GM12878 (cell line): ENCODE measurements at regions not wholly inside any gene's neighbourhood (a gene's known extent, or its start where the extent isn't known, plus 50 kb on each side); places are given as distances from the start of the nearest gene placed in this dataset.

Experiments
- ATAC-seq: fragments of 200-7000 bp; cut with Tn5 transposase; 3 replicates; pipeline ENCODE4 v1.9.1; 2020; ENCODE audit warnings: mild to moderate bottlenecking, moderate library complexity
- BruUV-seq: library from RNA; stranded (reverse); fragments of 400-500 nt; replicated peaks from 2 replicates; lab custom pipeline; 2021; lab: Mats Ljungman, UMichigan
- CTCF ChIA-PET: fragments of 300-600 bp; sonication (Branson Sonifier 250); formaldehyde crosslinking; extraction: SDS; loops from one replicate; lab custom pipeline; 2021; ENCODE audit warnings: inconsistent platforms; lab: Yijun Ruan, JAX
- POLR2A ChIA-PET: fragments of 350-600 bp; formaldehyde crosslinking; extraction: SDS; loops from one replicate; lab custom pipeline; 2021; ENCODE audit warnings: inconsistent platforms; lab: Charles Lee
- RAD21 ChIA-PET: fragments of 300-600 bp; sonication (Branson Sonifier 250); formaldehyde crosslinking; loops from one replicate; lab custom pipeline; 2023; ENCODE audit warnings: antibody characterized with exemption; ENCODE audit not compliant: unreplicated experiment; lab: Charles Lee
- SMC1A ChIA-PET: fragments of 300-600 bp; sonication (Branson Sonifier 250); formaldehyde crosslinking; loops from one replicate; lab custom pipeline; 2023; ENCODE audit not compliant: unreplicated experiment, uncharacterized antibody; lab: Charles Lee
- DNase-seq: peaks from one replicate; pipeline ENCODE4 v3.0.0-alpha.2; 2011; ENCODE audit warnings: low read depth, low spot score
- FAIRE-seq: peaks from 3 replicates; lab custom pipeline; 2011; peaks lifted over from hg19 to GRCh38; lab: Jason Lieb, UNC
- H2AFZ ChIP-seq: 2 replicates; pipeline ENCODE4 v1.6.0; 2011; ENCODE audit warnings: low read depth, low read length, control low read depth; ENCODE audit not compliant: control insufficient read depth
- H3K27ac ChIP-seq: 2 replicates; pipeline ENCODE4 v1.5.1; 2011; ENCODE audit warnings: control low read depth; ENCODE audit not compliant: control insufficient read depth, insufficient read depth
- H3K27me3 ChIP-seq, 2 experiments: replicated peaks in 1 of 2; 2 replicates each; pipeline versions ENCODE4 v1.6.0 to v1.6.1; 2011; ENCODE audit warnings: low read length in 1 of 2; ENCODE audit not compliant: control insufficient read depth in 2 of 2, insufficient read depth in 2 of 2
- H3K36me3 ChIP-seq, 2 experiments: 2 replicates each; pipeline ENCODE4 v1.5.1; 2011; ENCODE audit warnings: low read length in 1 of 2; ENCODE audit not compliant: control insufficient read depth in 2 of 2, insufficient read depth in 2 of 2
- H3K4me1 ChIP-seq: 2 replicates; pipeline ENCODE4 v1.6.1; 2011; ENCODE audit warnings: mild to moderate bottlenecking, low read length, moderate library complexity, mixed read lengths; ENCODE audit not compliant: control insufficient read depth, insufficient read depth
- H3K4me2 ChIP-seq: 2 replicates; pipeline ENCODE4 v1.6.0; 2011; ENCODE audit warnings: control low read depth; ENCODE audit not compliant: control insufficient read depth, insufficient read depth
- H3K4me3 ChIP-seq: fragments of 200-600 bp; sonication (generic); 2 replicates; pipeline ENCODE4 v1.5.1; 2016
- H3K79me2 ChIP-seq: 2 replicates; pipeline ENCODE4 v1.6.0; 2011; ENCODE audit warnings: low read length; ENCODE audit not compliant: control insufficient read depth, insufficient read depth
- H3K9ac ChIP-seq: 2 replicates; pipeline ENCODE4 v1.8.0; 2011; ENCODE audit warnings: low read length, control low read depth, mixed read lengths; ENCODE audit not compliant: control insufficient read depth, insufficient read depth
- H3K9me3 ChIP-seq: replicated peaks from 3 replicates; pipeline ENCODE4 v1.5.1; 2011; ENCODE audit warnings: mild to moderate bottlenecking, low read length; ENCODE audit not compliant: control insufficient read depth, insufficient read depth
- H4K20me1 ChIP-seq: 2 replicates; pipeline ENCODE4 v1.6.0; 2011; ENCODE audit not compliant: control insufficient read depth, insufficient read depth
- ATF7 ChIP-seq: fragments of 450-650 bp; IDR thresholded peaks from 2 replicates; pipeline ENCODE4 v1.6.1; 2016; ENCODE audit warnings: low read depth, mild to moderate bottlenecking
- DPF2 ChIP-seq: fragments of 450-650 bp; IDR thresholded peaks from 2 replicates; pipeline ENCODE4 v1.6.1; 2017; ENCODE audit warnings: mild to moderate bottlenecking
- IKZF2 ChIP-seq, 2 experiments: fragments of 450-650 bp; IDR thresholded peaks; 2 replicates each; pipeline ENCODE4 v1.6.1; 2017; ENCODE audit warnings: mild to moderate bottlenecking in 2 of 2, moderate library complexity in 2 of 2
- JUND ChIP-seq: IDR thresholded peaks from 2 replicates; pipeline ENCODE4 v1.6.1; 2012; ENCODE audit warnings: low read depth, mild to moderate bottlenecking, low read length, improper control_type of control experiment, moderate library complexity
- MYC ChIP-seq: IDR thresholded peaks from 2 replicates; pipeline ENCODE4 v1.6.1; 2011; ENCODE audit warnings: mild to moderate bottlenecking, low read length, moderate library complexity, inconsistent platforms; ENCODE audit not compliant: insufficient read depth, insufficient replicate concordance, insufficient read length, severe bottlenecking
- NFYA ChIP-seq: IDR thresholded peaks from 2 replicates; pipeline ENCODE4 v1.6.1; 2011; ENCODE audit warnings: low read depth, mild to moderate bottlenecking, low read length, improper control_type of control experiment, borderline replicate concordance
- POLR2AphosphoS5 ChIP-seq: IDR thresholded peaks from 2 replicates; pipeline ENCODE4 v1.6.1; 2011; ENCODE audit warnings: mild to moderate bottlenecking, low read length, inconsistent platforms
- RAD21 ChIP-seq: IDR thresholded peaks from 2 replicates; pipeline ENCODE4 v1.6.1; 2011; ENCODE audit warnings: mild to moderate bottlenecking, low read depth, low read length, moderate library complexity; ENCODE audit not compliant: insufficient read depth
- TCF7 ChIP-seq: IDR thresholded peaks from 2 replicates; pipeline ENCODE4 v1.6.1; 2014; ENCODE audit warnings: antibody characterized with exemption, borderline replicate concordance
- WGBS: methylation state at CpG from one replicate; pipeline ENCODE4 v1.1.6; 2016; ENCODE audit warnings: low lambda C conversion rate; ENCODE audit not compliant: insufficient replicate concordance, insufficient coverage; ENCODE audit errors: missing lambda C conversion rate; 5-methylcytosine and 5-hydroxymethylcytosine counted together
- in situ Hi-C: fragments of 300-500 bp; cut with MboI; formaldehyde crosslinking; loops from 9 replicates; pipeline ENCODE4 v1.14.3; 2018; ENCODE audit warnings: mixed read lengths
- intact Hi-C: fragments of 100-400 bp; cut with micrococcal nuclease; formaldehyde crosslinking; loops from one replicate; pipeline ENCODE4 v1.14.2; 2022; ENCODE audit not compliant: unreplicated experiment
- TF ChIP-seq, protein P1 (sequence below): fragments of 450-650 bp; IDR thresholded peaks from 2 replicates; pipeline ENCODE4 v1.6.1; 2018; ENCODE audit warnings: mild to moderate bottlenecking, low read depth, moderate library complexity; ENCODE audit not compliant: partially characterized antibody
- TF ChIP-seq, protein P2 (sequence below): IDR thresholded peaks from 2 replicates; pipeline ENCODE4 v1.6.1; 2011; ENCODE audit warnings: mild to moderate bottlenecking, low read depth, low read length, moderate library complexity; ENCODE audit not compliant: insufficient replicate concordance

- H3K27ac ChIP-seq = no peak overlapping the region
- H3K36me3 ChIP-seq = no peaks in the 10 kb centered on the region
- in situ Hi-C loops = loop anchor here (5.0 kb wide), 1 partner anchor 1976 kb away; no protein-coding TSS in a partner anchor
- no peaks in the 10 kb centered on the region for H4K20me1 ChIP-seq
- no peak overlapping the region for H3K4me2 ChIP-seq
- FAIRE-seq (no peak), ATAC-seq (no peak), DNase-seq (no peak)
- H3K4me1 ChIP-seq = no peaks in the 10 kb centered on the region
- CTCF ChIA-PET = no interaction called here
- no peak overlapping the region for H3K4me3 ChIP-seq
- no peak overlapping the region for H3K9ac ChIP-seq
- no peaks in the 10 kb centered on the region for H3K79me2 ChIP-seq
- no peaks in the 10 kb centered on the region; the same call in 2 of the 3 replicates for H3K9me3 ChIP-seq
- H2AFZ ChIP-seq = no peak overlapping the region
- SMC1A ChIA-PET = no interaction called here
- RAD21 ChIA-PET = no interaction called here
- BruUV-seq = no TSS peak
- POLR2A ChIA-PET = no interaction called here
- TF ChIP-seq, protein P1, sequence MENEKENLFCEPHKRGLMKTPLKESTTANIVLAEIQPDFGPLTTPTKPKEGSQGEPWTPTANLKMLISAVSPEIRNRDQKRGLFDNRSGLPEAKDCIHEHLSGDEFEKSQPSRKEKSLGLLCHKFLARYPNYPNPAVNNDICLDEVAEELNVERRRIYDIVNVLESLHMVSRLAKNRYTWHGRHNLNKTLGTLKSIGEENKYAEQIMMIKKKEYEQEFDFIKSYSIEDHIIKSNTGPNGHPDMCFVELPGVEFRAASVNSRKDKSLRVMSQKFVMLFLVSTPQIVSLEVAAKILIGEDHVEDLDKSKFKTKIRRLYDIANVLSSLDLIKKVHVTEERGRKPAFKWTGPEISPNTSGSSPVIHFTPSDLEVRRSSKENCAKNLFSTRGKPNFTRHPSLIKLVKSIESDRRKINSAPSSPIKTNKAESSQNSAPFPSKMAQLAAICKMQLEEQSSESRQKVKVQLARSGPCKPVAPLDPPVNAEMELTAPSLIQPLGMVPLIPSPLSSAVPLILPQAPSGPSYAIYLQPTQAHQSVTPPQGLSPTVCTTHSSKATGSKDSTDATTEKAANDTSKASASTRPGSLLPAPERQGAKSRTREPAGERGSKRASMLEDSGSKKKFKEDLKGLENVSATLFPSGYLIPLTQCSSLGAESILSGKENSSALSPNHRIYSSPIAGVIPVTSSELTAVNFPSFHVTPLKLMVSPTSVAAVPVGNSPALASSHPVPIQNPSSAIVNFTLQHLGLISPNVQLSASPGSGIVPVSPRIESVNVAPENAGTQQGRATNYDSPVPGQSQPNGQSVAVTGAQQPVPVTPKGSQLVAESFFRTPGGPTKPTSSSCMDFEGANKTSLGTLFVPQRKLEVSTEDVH = no peak
- no peak for TF ChIP-seq DPF2
- no peak for TF ChIP-seq POLR2AphosphoS5
- intact Hi-C loops = no loop called here
- WGBS = 49% methylated on average over 13 of the region's 13 CpGs
- no peaks in the 10 kb centered on the region for H3K27me3 ChIP-seq
Measured at GRCh38 chr22:47593291-47593690, 830.8 kb downstream of the TBC1D22A start.

DNA sequence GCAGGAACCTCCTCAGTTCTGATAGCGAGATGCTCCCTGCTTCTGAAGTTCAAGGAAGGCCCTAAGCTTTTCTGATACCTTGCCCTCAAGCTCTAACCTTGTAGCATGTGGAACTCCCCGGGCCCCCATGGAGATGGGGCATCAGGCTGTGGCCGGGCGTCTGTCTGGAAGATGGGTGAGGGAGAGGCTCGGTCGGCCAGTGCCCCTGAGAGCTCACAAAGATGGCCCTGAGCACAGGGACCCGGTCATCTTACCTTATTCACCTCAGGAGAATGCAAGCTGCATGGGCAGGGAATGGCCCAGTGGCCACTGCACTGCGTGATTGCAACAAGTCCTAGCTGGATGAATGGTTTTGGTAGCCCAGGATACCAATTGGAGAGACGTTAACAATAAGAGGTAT lies 830.3 kb downstream of the TBC1D22A start:
- H3K9ac ChIP-seq = no peak overlapping the region
- TF ChIP-seq, protein P2, sequence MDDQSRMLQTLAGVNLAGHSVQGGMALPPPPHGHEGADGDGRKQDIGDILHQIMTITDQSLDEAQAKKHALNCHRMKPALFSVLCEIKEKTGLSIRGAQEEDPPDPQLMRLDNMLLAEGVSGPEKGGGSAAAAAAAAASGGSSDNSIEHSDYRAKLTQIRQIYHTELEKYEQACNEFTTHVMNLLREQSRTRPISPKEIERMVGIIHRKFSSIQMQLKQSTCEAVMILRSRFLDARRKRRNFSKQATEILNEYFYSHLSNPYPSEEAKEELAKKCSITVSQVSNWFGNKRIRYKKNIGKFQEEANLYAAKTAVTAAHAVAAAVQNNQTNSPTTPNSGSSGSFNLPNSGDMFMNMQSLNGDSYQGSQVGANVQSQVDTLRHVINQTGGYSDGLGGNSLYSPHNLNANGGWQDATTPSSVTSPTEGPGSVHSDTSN = no peak
- TF ChIP-seq TCF7 (no peak), RAD21 (no peak), JUND (no peak), NFYA (no peak), ATF7 (no peak), MYC (no peak), IKZF2 (IDR thresholded peaks at IDR 0.05) (no peak)

More for the DNA sequence above, 830.3 kb downstream of the TBC1D22A start:
- Histone ChIP-seq H4K20me1 (no peaks in the 10 kb centered on the region), H3K36me3 (no peaks in the 10 kb centered on the region), H3K4me1 (no peaks in the 10 kb centered on the region), H3K27ac (no peak overlapping the region), H3K9me3 (no peaks in the 10 kb centered on the region; the same call in 2 of the 3 replicates), H3K4me3 (no peak overlapping the region), H3K79me2 (no peaks in the 10 kb centered on the region), H2AFZ (no peak overlapping the region), H3K4me2 (no peak overlapping the region), H3K27me3 (no peaks in the 10 kb centered on the region)
- SMC1A ChIA-PET = no interaction called here
- RAD21 ChIA-PET = no interaction called here
- DNase-seq (no peak), ATAC-seq (no peak), FAIRE-seq (no peak)
- intact Hi-C loops = no loop called here
- CTCF ChIA-PET = no interaction called here
- 24% methylated on average over 9 of the region's 9 CpGs for WGBS
- POLR2A ChIA-PET = no interaction called here
- no TSS peak for BruUV-seq
- in situ Hi-C loops = loop anchor here (5.0 kb wide), 1 partner anchor 1975 kb away; no protein-coding TSS in a partner anchor
